Stimulated activated CD8-positive, alpha-beta memory T cell treated with anti-CD3 and anti-CD28 coated beads, Interleukin-7, amount 100 ng/mL, for 48 hours (primary cell): ENCODE measurements at regions not wholly inside any gene's neighbourhood (a gene's known extent, or its start where the extent isn't known, plus 50 kb on each side); places are given as distances from the start of the nearest gene placed in this dataset.

Experiments
- DNase-seq, 2 donors: peaks; one replicate each; pipeline ENCODE4 v3.0.0-alpha.2; 2020; ENCODE audit warnings: low read depth in 1 of 2; ENCODE audit errors: extremely low read depth in 1 of 2

DNA sequence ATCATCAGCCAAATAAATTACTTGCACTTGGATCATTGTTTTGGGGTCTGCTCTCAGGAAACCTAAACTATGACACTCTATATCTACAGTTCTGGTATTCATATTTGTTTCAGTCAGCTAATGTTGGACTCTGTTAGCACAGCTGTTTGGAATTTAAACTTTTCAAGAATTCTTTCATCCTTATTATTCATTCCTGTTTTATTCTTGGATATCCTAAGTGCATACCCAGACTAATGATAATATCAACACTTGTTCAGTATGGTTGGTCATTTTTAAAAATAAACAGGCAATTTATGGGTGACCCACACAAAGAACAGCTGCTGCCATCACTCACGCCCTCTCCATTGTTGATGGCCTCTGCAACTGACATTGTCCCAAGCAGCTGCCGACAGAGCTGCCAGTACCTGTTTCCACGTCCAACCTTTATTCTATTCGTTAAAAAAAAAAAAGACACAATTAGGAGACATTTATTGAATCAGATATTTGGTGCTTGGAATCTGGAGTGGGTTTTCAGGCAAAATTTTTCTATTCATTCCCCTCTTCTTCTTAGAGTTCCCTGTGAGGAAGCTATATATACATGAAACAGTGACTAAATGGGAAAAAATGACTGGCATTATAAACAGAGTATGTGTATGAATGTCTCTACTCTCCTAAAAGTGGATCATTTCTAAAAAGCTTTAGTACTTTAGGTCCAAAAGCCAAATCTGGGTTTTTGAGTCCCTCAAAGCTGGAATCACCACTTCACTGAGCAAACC lies 252.1 kb upstream of the NAV3 start:
- no peak for DNase-seq

GRCh38 chr12:77577791-77578190 lies 252.9 kb upstream of the NAV3 start:
- no peak for DNase-seq

DNA sequence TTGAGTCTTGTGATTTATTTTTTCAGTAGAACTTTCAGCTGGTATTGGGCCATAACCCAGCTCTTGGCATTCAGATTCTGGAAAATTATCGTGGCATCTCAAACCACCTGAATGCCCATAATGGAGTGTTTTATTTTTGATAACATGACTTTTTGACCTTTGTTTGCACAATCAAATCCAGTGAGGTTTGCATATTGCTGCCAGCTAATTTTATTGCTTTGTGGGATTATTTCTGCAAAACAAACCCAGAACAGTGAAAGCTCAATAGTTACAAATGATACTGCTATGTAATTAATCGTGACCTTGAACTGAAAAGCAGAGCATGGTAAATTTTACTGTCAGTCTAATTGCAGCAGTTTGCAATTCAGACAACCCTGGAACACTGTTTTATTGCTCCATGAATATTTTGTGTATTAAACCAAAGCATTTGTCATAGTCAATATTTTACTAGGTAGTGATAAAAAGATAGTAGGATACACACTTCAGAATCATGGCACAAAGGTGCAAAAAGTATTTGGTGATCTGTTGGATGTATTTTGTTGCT lies 255.2 kb upstream of the NAV3 start:
- no peak for DNase-seq

- DNase-seq, result no peak
Measured at GRCh38 chr12:77572371-77572770, 258.3 kb upstream of the NAV3 start.

DNA sequence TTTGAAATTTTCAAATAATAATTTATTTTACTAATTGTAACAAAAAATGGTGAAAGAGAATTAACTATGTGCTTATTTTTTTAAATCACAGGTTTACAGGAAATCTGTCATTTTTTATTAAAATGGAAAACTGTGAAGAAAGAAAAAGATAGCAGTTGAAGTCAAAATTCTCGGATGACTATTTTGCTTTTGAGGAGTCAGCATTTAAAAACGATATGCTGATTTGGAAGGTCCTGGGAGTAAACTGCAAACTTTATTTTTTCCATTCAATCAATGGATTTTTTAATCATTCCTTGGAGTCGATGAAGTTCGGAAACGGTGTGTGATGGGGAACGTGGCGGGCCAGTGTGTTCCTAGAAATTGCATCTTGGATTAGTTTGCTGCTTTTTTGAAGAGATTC lies 258.9 kb upstream of the NAV3 start:
- DNase-seq, result no peak

DNA sequence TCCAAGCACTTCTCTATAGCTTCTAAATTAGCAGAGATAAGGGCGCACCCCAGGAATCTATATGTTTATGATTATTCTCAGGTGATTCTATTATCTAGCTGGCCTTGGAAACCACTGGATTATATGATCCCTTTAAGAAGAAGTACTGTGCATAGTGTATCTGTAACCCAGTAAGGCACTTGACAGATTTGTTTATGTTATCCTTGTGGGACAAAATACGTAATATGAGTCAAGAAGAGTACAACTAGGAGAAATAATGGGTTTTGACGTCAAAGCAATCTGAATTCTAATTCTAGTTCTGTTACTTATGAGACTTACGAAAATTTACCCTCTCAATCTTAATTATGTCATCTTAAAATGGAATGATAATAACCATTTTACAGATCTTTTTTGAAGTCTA lies 259.6 kb upstream of the NAV3 start:
- no peak for DNase-seq

- no peak for DNase-seq
Measured at GRCh38 chr12:77569876-77570275, 260.8 kb upstream of the NAV3 start.

DNA sequence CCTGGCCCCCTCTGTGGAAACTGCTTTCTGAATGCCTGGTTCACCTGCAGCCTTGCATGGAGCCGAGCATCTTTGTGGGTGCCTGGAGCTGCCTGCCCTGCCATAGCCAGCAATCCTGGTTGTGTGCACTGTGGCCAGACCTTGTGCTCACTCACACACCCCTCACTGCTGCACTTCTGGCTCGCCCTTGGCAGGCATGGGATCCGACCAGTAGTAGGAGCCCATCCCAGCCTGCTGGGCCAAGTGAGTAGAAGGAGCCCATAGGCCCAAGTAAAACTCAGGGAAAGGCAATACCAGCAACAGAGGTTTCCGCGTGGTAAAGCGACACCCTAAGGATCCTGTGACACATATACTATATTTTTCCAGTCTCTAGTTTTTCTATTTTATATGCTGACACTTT lies 270.0 kb upstream of the NAV3 start:
- no peak for DNase-seq

DNA sequence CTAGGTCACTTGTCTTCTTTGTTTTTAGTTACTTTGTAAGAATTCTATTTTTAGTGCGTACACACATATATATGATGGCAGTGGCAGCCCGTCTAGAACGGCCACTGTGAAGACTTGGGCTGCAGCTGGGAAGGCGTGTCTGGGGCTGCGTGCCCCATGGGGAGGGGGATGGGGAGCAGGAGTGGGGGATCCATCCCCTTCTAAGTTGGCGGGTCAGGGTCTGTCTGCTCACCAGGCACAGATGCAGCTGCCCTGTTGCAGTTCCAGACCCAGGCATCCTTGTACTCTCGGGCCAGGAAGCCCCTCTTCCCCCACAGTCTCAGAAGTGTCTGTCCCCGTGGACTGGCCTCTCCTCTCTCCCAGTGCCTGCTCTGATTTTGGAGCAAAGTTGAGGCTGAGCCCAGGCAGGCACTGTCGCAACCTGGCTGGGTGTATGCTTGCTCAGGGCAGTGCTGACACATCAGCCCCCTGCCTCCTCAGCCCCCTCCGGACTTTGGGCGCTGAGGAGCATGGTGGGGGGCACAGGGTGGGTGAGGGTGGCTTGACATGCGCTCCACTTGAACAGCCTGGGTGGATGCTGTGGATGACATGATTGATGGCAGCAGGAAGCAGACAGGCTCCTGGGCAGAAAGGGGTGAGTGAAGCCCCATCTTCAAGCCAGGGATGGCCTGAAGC lies 271.2 kb upstream of the NAV3 start:
- DNase-seq, result no peak

DNA sequence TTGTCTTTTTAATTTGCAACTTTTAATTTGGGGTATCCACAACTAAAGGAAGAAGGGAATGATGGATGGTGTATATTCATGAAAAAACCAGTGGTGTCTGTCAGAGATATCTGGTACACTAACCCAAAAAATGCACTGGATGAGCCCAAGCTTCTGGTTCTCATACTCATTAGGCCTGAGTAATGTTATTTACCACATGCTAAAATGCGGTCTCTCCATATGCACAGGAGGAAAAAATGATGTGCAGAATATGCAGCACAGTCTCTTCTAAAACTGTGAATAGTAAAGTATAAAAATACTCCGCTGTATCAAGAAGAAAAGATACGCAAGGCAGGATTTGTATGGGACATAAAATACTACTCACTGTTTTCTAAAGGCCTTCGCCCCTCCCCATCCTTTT lies 275.6 kb upstream of the NAV3 start:
- no peak for DNase-seq

- no peak for DNase-seq
Measured at GRCh38 chr12:77553976-77554619, 276.6 kb upstream of the NAV3 start.

- no peak for DNase-seq
Measured at GRCh38 chr12:77549383-77550128, 281.1 kb upstream of the NAV3 start.

GRCh38 chr12:77548797-77549196 lies 281.9 kb upstream of the NAV3 start:
- DNase-seq, result no peak

DNA sequence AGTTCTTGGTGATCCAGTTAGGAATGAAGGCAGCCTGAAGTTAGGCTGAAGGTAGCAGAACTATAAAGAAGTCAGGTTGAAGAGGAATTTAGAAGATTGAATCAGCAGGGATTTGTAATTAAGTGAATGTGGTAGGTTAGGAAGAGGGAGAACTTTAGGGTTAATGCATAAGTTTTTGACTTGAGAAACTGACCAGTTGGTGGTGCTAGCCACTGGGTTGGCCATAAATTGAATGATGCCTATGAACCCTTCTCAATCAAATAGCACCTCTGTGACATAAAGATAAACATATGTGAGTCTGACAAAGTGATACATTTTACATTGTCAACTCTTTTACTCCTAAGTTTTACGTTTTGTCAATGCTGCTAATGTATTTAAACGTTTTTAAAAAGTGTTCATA lies 290.6 kb upstream of the NAV3 start:
- DNase-seq, result no peak

- no peak for DNase-seq
Measured at GRCh38 chr12:77537663-77538062, 293.0 kb upstream of the NAV3 start.

DNA sequence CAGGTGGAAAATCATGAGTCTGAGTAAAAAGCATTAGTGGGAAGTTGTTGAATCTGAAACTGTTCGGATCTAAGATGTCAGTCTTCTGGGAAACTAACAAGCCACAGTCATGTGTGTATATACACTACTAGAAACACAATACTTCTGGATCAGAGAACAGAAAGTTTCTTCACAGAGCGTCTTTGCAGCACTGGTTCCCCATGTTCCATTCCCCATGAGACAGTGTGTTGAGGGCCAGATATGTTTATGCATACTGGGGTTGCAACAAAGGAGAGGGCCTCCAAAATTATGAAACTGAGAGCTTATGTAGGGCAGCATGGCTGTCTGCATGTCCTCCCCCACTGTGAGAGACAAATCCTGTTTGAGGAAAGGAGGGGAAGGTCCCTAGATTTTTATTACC lies 295.0 kb upstream of the NAV3 start:
- DNase-seq, result no peak

DNA sequence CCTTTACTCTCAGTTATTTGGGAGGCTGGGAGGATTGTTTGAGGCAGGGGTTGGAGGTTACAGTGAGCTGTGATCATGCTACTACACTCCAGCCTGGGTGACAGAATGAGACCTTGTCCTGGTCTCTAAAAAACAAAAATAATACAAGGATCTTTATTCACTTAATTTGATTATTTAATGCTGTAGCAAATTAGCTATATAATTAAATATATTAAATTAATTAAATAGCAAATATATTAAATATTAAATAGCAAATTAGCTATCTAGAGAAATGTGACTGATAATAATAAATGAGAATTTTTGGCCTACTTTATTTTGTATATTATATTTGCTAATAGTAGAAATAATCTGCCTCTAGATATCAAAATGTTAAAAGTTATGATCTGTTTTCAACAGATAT lies 298.8 kb upstream of the NAV3 start:
- DNase-seq, result no peak

DNA sequence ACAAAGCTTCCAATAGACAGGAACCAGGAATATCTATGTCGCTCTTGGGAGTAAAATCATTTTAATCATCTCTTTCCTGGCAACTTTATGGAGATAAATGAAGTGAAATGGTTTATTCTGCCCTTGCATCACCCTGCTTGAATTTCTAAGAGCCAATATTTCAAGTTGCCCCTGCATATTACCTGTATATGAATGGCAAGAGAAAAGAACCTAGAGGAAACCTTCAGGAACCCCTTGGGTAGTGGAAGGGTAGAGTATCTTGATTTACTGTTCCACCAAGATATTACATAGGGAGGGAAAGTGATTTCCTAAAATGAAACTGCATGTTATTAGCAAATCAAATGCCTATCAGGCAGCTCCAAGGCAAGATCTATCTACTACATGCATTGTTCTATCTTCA lies 308.4 kb upstream of the NAV3 start:
- DNase-seq, result no peak

GRCh38 chr12:77521508-77522115 lies 309.1 kb upstream of the NAV3 start:
- no peak for DNase-seq

DNA sequence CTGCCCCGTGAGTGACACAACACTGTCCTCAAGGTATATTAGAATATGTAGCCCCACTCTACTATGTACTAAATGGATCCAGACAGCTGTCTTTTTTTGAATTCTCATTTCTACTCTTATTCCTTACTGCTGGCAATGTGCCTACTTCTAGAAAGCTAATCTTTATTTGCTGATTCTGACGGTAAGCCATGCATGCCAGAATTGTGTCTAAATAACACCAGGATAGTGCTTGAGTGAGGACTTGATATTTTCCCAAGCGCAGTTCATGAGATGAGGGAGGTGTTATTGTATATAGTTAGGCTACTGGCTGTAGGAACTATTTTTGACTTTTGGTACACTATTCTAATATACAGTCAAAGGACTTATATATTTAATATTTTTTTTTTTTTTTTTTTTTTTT lies 316.2 kb upstream of the NAV3 start:
- no peak for DNase-seq

DNA sequence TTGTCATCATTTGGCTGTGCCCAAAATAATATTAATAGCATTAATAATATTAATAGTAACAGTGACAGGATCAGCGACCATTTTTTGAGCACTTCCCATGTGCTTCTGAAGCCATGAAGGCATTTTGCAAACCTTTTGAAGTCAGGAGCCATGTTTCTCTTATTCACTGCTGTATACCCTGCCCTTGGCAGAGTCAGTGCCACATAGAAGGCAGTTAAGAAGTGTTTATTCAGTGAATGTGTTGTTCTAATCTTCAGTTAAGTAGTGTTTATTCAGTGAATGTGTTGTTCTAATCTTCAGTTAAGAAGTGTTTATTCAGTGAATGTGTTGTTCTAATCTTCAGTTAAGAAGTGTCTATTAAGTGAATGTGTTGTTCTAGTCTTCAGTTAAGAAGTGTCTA lies 319.7 kb upstream of the NAV3 start:
- no peak for DNase-seq
